ENCODE measurements at regions not wholly inside any gene's neighbourhood (a gene's known extent, or its start where the extent isn't known, plus 50 kb on each side); places are given as distances from the start of the nearest gene placed in this dataset.

GRCh38 chr15:31456354-31457060, 129.9 kb downstream of the KLF13 start:
- DNase-seq, result no peak

GRCh38 chr15:31457161-31457560, 130.5 kb downstream of the KLF13 start:
- DNase-seq, result no peak

- no peak for DNase-seq
Measured at GRCh38 chr15:31457631-31458526, 131.2 kb downstream of the KLF13 start.

- no peak for DNase-seq
Measured at GRCh38 chr15:31458596-31459399, 132.2 kb downstream of the KLF13 start.

- DNase-seq, result no peak
Measured at GRCh38 chr15:31459400-31459748, 132.7 kb downstream of the KLF13 start.

- DNase-seq, result no peak
Measured at GRCh38 chr15:31461375-31461774, 134.7 kb downstream of the KLF13 start.

GRCh38 chr15:31461911-31462480, 135.4 kb downstream of the KLF13 start:
- DNase-seq, result no peak

GRCh38 chr15:31463521-31464102, 137.0 kb downstream of the KLF13 start:
- no peak for DNase-seq

GRCh38 chr15:31464216-31465082, 137.8 kb downstream of the KLF13 start:
- no peak for DNase-seq

GRCh38 chr15:31465083-31465955, 138.7 kb downstream of the KLF13 start:
- DNase-seq, result no peak

GRCh38 chr15:31467361-31467760, 140.7 kb downstream of the KLF13 start:
- no peak for DNase-seq

- no peak for DNase-seq
Measured at GRCh38 chr15:31468911-31469785, 142.5 kb downstream of the KLF13 start.

GRCh38 chr15:31469786-31470525, 143.3 kb downstream of the KLF13 start:
- DNase-seq, result no peak

GRCh38 chr15:31470756-31471155, 144.1 kb downstream of the KLF13 start:
- DNase-seq, result no peak

GRCh38 chr15:31471731-31472430, 145.2 kb downstream of the KLF13 start:
- DNase-seq, result no peak

GRCh38 chr15:31472636-31473384, 146.2 kb downstream of the KLF13 start:
- no peak for DNase-seq

GRCh38 chr15:31473385-31474058, 146.9 kb downstream of the KLF13 start:
- DNase-seq, result no peak

All from COR-L47 (cell line).